ENCODE measurements at regions not wholly inside any gene's neighbourhood (a gene's known extent, or its start where the extent isn't known, plus 50 kb on each side); places are given as distances from the start of the nearest gene placed in this dataset.

DNA sequence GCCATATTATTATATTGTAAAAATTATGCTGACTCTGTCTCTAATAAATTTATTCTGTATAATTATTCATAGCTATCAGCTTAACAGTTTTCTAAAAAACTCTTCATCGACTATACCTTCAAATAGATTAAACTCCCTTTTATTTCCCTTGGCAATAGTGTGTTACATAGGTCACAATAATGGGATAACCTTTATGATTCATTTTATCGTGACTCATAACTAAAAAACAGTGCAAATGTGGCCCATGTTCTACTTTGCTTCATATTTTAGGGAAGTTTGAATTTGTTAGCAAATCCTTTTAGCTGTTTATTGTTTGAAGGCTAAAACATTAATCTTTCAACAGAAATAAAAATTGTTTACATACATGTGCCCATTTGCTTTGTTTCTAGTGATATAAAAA, 783.2 kb upstream of the CDH2 start:
- no peak overlapping the region for H3K4me3 ChIP-seq (replicated peaks in 1 of 2; ENCODE audit: low read depth in 2 of 2, low read length in 2 of 2)

DNA sequence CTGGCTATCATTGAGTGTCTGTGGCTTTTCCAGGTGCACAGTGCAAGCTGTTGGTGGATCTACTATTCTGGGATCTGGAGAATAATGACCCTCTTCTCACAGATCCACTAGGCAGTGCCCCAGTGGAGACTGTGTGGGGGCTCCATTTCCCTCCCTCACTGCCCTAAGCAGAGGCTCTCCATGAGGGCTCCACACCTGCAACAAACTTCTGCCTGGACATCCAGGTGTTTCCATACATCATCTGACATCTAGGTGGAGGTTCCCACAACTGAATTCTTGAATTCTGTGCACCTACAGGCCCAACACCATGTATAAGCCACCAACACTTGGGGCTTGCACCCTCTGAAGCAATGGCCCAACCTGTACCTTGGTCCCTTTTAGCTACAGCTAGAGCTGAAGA, 775.4 kb upstream of the CDH2 start:
- TF ChIP-seq, protein P1, sequence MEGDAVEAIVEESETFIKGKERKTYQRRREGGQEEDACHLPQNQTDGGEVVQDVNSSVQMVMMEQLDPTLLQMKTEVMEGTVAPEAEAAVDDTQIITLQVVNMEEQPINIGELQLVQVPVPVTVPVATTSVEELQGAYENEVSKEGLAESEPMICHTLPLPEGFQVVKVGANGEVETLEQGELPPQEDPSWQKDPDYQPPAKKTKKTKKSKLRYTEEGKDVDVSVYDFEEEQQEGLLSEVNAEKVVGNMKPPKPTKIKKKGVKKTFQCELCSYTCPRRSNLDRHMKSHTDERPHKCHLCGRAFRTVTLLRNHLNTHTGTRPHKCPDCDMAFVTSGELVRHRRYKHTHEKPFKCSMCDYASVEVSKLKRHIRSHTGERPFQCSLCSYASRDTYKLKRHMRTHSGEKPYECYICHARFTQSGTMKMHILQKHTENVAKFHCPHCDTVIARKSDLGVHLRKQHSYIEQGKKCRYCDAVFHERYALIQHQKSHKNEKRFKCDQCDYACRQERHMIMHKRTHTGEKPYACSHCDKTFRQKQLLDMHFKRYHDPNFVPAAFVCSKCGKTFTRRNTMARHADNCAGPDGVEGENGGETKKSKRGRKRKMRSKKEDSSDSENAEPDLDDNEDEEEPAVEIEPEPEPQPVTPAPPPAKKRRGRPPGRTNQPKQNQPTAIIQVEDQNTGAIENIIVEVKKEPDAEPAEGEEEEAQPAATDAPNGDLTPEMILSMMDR (IDR thresholded peaks at IDR 0.05; ENCODE audit: low read depth, low read length) = no peak
- no peak overlapping the region for H3K4me3 ChIP-seq (replicated peaks in 1 of 2; ENCODE audit: low read depth in 2 of 2, low read length in 2 of 2)
- DNase-seq (ENCODE audit: low read depth in 2 of 2) = no peak

More for the DNA sequence above, 783.2 kb upstream of the CDH2 start:
- DNase-seq (ENCODE audit: low read depth in 2 of 2) = peak; percentile 31 to 44
- TF ChIP-seq, protein P1 (IDR thresholded peaks at IDR 0.05; ENCODE audit: low read depth, low read length) = no peak

DNA sequence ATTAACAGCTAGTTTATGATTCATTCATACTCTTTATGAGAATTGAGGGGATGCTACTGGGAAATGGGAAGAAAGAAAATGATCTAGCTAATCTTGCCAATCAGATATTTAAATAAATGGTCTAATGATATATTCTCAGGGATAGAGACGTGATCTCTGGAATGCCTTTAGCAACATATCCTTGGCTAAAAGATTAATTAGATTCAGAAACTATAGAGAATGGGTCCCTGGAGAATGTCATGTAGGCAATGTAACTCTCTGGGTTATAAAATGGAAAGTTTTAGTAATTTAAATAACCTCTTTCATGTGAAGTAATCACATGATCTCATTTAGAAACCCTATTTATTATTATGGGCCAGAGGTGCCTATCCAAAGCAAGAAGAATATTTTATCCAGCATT, 771.0 kb upstream of the CDH2 start:
- H3K4me3 ChIP-seq (replicated peaks in 1 of 2; ENCODE audit: low read depth in 2 of 2, low read length in 2 of 2) = no peak overlapping the region
- DNase-seq (ENCODE audit: low read depth in 2 of 2) = no peak
- TF ChIP-seq, protein P1 (IDR thresholded peaks at IDR 0.05; ENCODE audit: low read depth, low read length) = no peak

DNA sequence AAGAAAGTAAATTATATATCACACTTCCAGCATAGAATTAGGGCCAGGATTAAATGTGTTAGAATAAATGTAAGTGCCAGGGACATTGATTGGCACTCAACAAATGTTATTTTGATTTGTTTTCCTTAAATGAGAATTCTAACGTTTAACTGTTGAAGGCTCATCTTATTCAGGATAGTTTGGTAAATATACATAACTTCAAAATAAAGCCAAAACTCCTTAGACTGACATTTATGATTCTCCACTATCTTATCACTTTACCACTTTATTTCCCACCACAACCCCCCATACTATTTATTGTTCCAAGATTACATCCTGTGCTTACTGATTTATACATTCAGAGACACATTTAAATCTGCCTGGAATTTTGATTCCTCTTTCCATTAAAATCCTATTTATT, 769.5 kb upstream of the CDH2 start:
- H3K4me3 ChIP-seq (replicated peaks in 1 of 2; ENCODE audit: low read depth in 2 of 2, low read length in 2 of 2) = no peak overlapping the region
- no peak for DNase-seq (ENCODE audit: low read depth in 2 of 2)
- TF ChIP-seq, protein P1 (IDR thresholded peaks at IDR 0.05; ENCODE audit: low read depth, low read length) = no peak

DNA sequence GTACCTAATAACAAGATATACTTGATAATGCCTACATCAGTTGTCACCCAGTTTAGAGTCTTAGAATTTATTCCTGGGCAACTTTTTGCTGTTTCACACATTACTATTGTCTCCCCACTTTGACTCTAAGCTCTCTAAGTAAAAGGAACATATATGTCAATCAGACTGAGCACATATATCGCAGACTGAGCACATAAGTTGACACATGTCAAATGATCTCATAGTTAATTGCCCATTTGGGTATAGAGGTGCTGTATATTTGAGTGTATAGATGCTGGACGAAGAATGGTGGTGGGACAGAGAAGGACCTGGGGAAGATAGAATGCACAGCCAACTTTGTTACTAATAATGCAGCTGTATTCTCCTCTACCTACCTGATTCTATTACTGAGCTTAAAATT, 746.0 kb upstream of the CDH2 start:
- H3K4me3 ChIP-seq (replicated peaks in 1 of 2; ENCODE audit: low read depth in 2 of 2, low read length in 2 of 2) = no peak overlapping the region
- DNase-seq (ENCODE audit: low read depth in 2 of 2) = no peak
- TF ChIP-seq, protein P1 (IDR thresholded peaks at IDR 0.05; ENCODE audit: low read depth, low read length) = no peak

DNA sequence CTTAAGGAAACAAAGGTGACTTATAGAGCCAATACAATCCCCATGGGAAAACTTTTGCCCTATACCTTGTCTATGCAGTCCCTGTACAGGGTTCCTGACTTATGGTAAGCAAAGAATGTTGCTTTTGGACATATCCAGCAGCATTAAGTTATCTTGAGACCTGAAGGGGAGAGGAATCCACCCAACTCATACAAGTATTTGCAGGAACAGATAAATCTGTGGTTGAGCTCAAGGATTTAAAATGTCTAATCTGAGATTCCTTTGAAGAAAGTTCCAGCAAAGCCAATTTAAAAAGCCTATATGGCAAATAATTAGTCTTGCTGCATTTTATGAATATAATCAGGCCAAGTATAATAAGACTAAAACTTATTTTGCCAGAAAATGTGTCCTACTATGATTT, 739.5 kb upstream of the CDH2 start:
- TF ChIP-seq, protein P1 (IDR thresholded peaks at IDR 0.05; ENCODE audit: low read depth, low read length) = no peak
- H3K4me3 ChIP-seq (replicated peaks in 1 of 2; ENCODE audit: low read depth in 2 of 2, low read length in 2 of 2) = no peak overlapping the region
- no peak for DNase-seq (ENCODE audit: low read depth in 2 of 2)

DNA sequence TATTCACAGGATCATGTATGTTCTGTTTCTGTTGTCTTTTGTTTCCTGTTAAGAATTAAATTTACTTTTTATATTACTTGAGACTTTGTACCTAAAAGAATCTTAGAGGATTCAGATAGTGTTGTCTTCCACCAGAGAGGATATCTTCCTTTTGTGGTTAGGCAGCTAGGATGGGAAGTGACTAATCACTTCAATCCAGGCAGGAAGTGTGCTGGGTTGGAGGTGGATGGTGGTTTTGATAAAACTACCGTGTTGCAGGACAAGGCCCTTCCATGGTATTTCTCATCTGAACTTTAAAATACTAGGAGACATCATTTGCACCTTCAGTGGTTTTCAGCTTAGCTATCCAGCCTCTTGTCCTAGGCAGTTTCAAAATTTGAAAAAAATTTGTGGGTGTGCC, 728.6 kb upstream of the CDH2 start:
- DNase-seq (ENCODE audit: low read depth in 2 of 2) = peak; percentile 30 to 67
- no peak overlapping the region for H3K4me3 ChIP-seq (replicated peaks in 1 of 2; ENCODE audit: low read depth in 2 of 2, low read length in 2 of 2)

More for the DNA sequence above, 728.6 kb upstream of the CDH2 start:
- TF ChIP-seq, protein P1 (IDR thresholded peaks at IDR 0.05; ENCODE audit: low read depth, low read length) = no peak
